Liver (tissue), 8 donors: ENCODE measurements at regions not wholly inside any gene's neighbourhood (a gene's known extent, or its start where the extent isn't known, plus 50 kb on each side); places are given as distances from the start of the nearest gene placed in this dataset.

Source experiments
- DNase-seq: peaks from one replicate; pipeline ENCODE4 v3.0.0-alpha.2; 2017; ENCODE audit warnings: low spot score
- H3K27ac ChIP-seq, 2 donors: one replicate each; pipeline ENCODE4 v1.7.0; 2013; ENCODE audit warnings: inconsistent platforms in 2 of 2, low read length in 2 of 2, control low read depth in 1 of 2, low read depth in 1 of 2, mild to moderate bottlenecking in 1 of 2
- H3K27me3 ChIP-seq, 4 donors: one replicate each; pipeline versions ENCODE4 v1.6.1 to v1.7.0; 2013; ENCODE audit warnings: low read length in 3 of 4, inconsistent platforms in 1 of 4, mild to moderate bottlenecking in 1 of 4, moderate library complexity in 1 of 4; ENCODE audit not compliant: control insufficient read depth in 4 of 4, insufficient read depth in 4 of 4
- H3K36me3 ChIP-seq, 4 donors: one replicate each; pipeline versions ENCODE4 v1.6.1 to v1.7.0; 2013; ENCODE audit warnings: low read length in 3 of 4, mild to moderate bottlenecking in 3 of 4, low read depth in 1 of 4, moderate library complexity in 1 of 4; ENCODE audit not compliant: control insufficient read depth in 4 of 4, insufficient read depth in 3 of 4
- H3K4me1 ChIP-seq, 4 donors: one replicate each; pipeline versions ENCODE4 v1.6.1 to v1.7.0; 2013; ENCODE audit warnings: low read length in 3 of 4, mild to moderate bottlenecking in 3 of 4, moderate library complexity in 1 of 4; ENCODE audit not compliant: control insufficient read depth in 4 of 4, insufficient read depth in 4 of 4
- H3K4me3 ChIP-seq, 3 donors: one replicate each; pipeline versions ENCODE4 v1.6.1 to v1.7.0; 2013; ENCODE audit warnings: low read length in 3 of 3, control low read depth in 1 of 3, low read depth in 1 of 3, mild to moderate bottlenecking in 1 of 3
- H3K9ac ChIP-seq, 2 donors: one replicate each; pipeline ENCODE4 v1.7.0; 2013; ENCODE audit warnings: low read length in 2 of 2, mild to moderate bottlenecking in 2 of 2, moderate library complexity in 2 of 2, control low read depth in 1 of 2, low read depth in 1 of 2
- H3K9me3 ChIP-seq, 4 donors: one replicate each; pipeline versions ENCODE4 v1.6.1 to v1.7.0; 2013; ENCODE audit warnings: low read length in 3 of 4; ENCODE audit not compliant: control insufficient read depth in 4 of 4
- ATF3 ChIP-seq: IDR thresholded peaks from 2 replicates; pipeline ENCODE4 v1.6.1; 2016; ENCODE audit warnings: antibody characterized with exemption
- CTCF ChIP-seq: fragments of 150-350 bp; IDR thresholded peaks from 2 replicates; pipeline ENCODE4 v1.5.1; 2017; ENCODE audit warnings: improper control_type of control experiment, low read depth, low read length; ENCODE audit not compliant: missing input control
- FOXA1 ChIP-seq: IDR thresholded peaks from 2 replicates; pipeline ENCODE4 v1.6.1; 2016; ENCODE audit warnings: antibody characterized with exemption
- FOXA2 ChIP-seq: IDR thresholded peaks from 2 replicates; pipeline ENCODE4 v1.6.1; 2016; ENCODE audit warnings: antibody characterized with exemption
- GABPA ChIP-seq, 2 donors: IDR thresholded peaks in 1 of 2; conservative IDR thresholded peaks in 1 of 2; 2 replicates each; pipeline ENCODE4 v1.6.1; 2016; ENCODE audit warnings: antibody characterized with exemption in 2 of 2, mild to moderate bottlenecking in 1 of 2, moderate library complexity in 1 of 2
- HNF4A ChIP-seq, 2 donors: conservative IDR thresholded peaks; 2 replicates each; pipeline ENCODE4 v1.6.1; 2016; ENCODE audit warnings: antibody characterized with exemption in 2 of 2, mild to moderate bottlenecking in 2 of 2
- HNF4G ChIP-seq: IDR thresholded peaks from 2 replicates; pipeline ENCODE4 v1.6.1; 2016; ENCODE audit warnings: antibody characterized with exemption
- JUND ChIP-seq, 2 donors: IDR thresholded peaks; 2 replicates each; pipeline ENCODE4 v1.6.1; 2016; ENCODE audit warnings: antibody characterized with exemption in 2 of 2
- MAX ChIP-seq: IDR thresholded peaks from 2 replicates; pipeline ENCODE4 v1.6.1; 2016; ENCODE audit warnings: antibody characterized with exemption
- NR2F2 ChIP-seq: IDR thresholded peaks from 2 replicates; pipeline ENCODE4 v1.6.1; 2016; ENCODE audit warnings: antibody characterized with exemption
- RAD21 ChIP-seq, 2 donors: IDR thresholded peaks; 2 replicates each; pipeline ENCODE4 v1.6.1; 2016; ENCODE audit warnings: antibody characterized with exemption in 2 of 2, mild to moderate bottlenecking in 2 of 2
- REST ChIP-seq: IDR thresholded peaks from 2 replicates; pipeline ENCODE4 v1.6.1; 2016; ENCODE audit warnings: antibody characterized with exemption, mild to moderate bottlenecking
- RXRA ChIP-seq, 2 donors: IDR thresholded peaks; 2 replicates each; pipeline ENCODE4 v1.6.1; 2017 to 2018; ENCODE audit warnings: antibody characterized with exemption in 2 of 2, mild to moderate bottlenecking in 1 of 2
- SP1 ChIP-seq: IDR thresholded peaks from 2 replicates; pipeline ENCODE4 v1.6.1; 2018; ENCODE audit warnings: antibody characterized with exemption, mild to moderate bottlenecking
- TAF1 ChIP-seq: conservative IDR thresholded peaks from 2 replicates; pipeline ENCODE4 v1.6.1; 2016; ENCODE audit warnings: antibody characterized with exemption, mild to moderate bottlenecking
- YY1 ChIP-seq: IDR thresholded peaks from 2 replicates; pipeline ENCODE4 v1.6.1; 2016; ENCODE audit warnings: antibody characterized with exemption, mild to moderate bottlenecking
- ZBTB33 ChIP-seq: IDR thresholded peaks from 2 replicates; pipeline ENCODE4 v1.6.1; 2016; ENCODE audit warnings: antibody characterized with exemption
- WGBS: extraction: QIAGEN DNeasy Blood & Tissue Kit; methylation state at CpG from one replicate; pipeline ENCODE4 v1.1.7; 2013; 5-methylcytosine and 5-hydroxymethylcytosine counted together
- donor health status: healthy.
- donor health status: healthy.
- donor health status: healthy.
- donor health status: healthy.
- donor health status: healthy.

GRCh38 chr18:78650926-78651325, 328.7 kb upstream of the SALL3 start:
- peaks cover 0 to 7% (median 5%) of the 10 kb centered on the region in 4 donors for H3K9me3 ChIP-seq
- no peak for DNase-seq
- no peak overlapping the region for H3K4me3 ChIP-seq
- 91% methylated on average over 13 of the region's 13 CpGs for WGBS
- TF ChIP-seq SP1: no peak
- no peak for TF ChIP-seq RAD21 (IDR thresholded peaks at IDR 0.05)
- no peak for TF ChIP-seq REST
- no peak for TF ChIP-seq YY1
- TF ChIP-seq GABPA (IDR thresholded peaks at IDR 0.05 in 1 of 2, conservative IDR thresholded peaks at IDR 0.05 in 1 of 2): no peak
- no peak for TF ChIP-seq JUND (IDR thresholded peaks at IDR 0.05)
- no peak for TF ChIP-seq MAX
- TF ChIP-seq HNF4G: no peak
- TF ChIP-seq FOXA1: no peak
- no peak for TF ChIP-seq CTCF
- no peak for TF ChIP-seq RXRA (IDR thresholded peaks at IDR 0.05)
- no peak for TF ChIP-seq NR2F2
- TF ChIP-seq FOXA2: no peak
- TF ChIP-seq TAF1: no peak
- TF ChIP-seq ATF3: no peak
- H3K27ac ChIP-seq: no peak overlapping the region
- no peaks in the 10 kb centered on the region for H3K27me3 ChIP-seq
- no peaks in the 10 kb centered on the region for H3K4me1 ChIP-seq
- H3K36me3 ChIP-seq: no peaks in the 10 kb centered on the region
- no peak overlapping the region for H3K9ac ChIP-seq

GRCh38 chr18:78652001-78652545, 327.5 kb upstream of the SALL3 start:
- 88% methylated on average over 11 of the region's 11 CpGs for WGBS
- Histone ChIP-seq H3K27ac (no peak overlapping the region), H3K4me3 (no peak overlapping the region), H3K36me3 (no peaks in the 10 kb centered on the region), H3K27me3 (no peaks in the 10 kb centered on the region), H3K9ac (no peak overlapping the region), H3K9me3 (peaks cover 0 to 7% (median 5%) of the 10 kb centered on the region in 4 donors), H3K4me1 (no peaks in the 10 kb centered on the region)
- no peak for DNase-seq
- no peak for TF ChIP-seq REST
- TF ChIP-seq RAD21 (IDR thresholded peaks at IDR 0.05): no peak
- no peak for TF ChIP-seq CTCF
- TF ChIP-seq FOXA1: no peak
- TF ChIP-seq HNF4A (conservative IDR thresholded peaks at IDR 0.05): no peak
- no peak for TF ChIP-seq NR2F2
- TF ChIP-seq ZBTB33: no peak
- TF ChIP-seq SP1: no peak
- TF ChIP-seq FOXA2: no peak
- no peak for TF ChIP-seq JUND (IDR thresholded peaks at IDR 0.05)
- TF ChIP-seq TAF1: no peak
- no peak for TF ChIP-seq HNF4G
- TF ChIP-seq YY1: no peak
- no peak for TF ChIP-seq MAX
